ENCODE measurements at regions not wholly inside any gene's neighbourhood (a gene's known extent, or its start where the extent isn't known, plus 50 kb on each side); places are given as distances from the start of the nearest gene placed in this dataset.

GRCh38 chr18:76544511-76545345, 49.7 kb upstream of the ZNF516 start:
- DNase-seq (ENCODE audit: low read depth): no peak

All from activated gamma-delta T cell treated with anti-CD3 and anti-CD28 coated beads, Interleukin-2, amount 50 U/mL, for 16 hours (primary cell).